GM18868 (cell line): ENCODE measurements at regions not wholly inside any gene's neighbourhood (a gene's known extent, or its start where the extent isn't known, plus 50 kb on each side); places are given as distances from the start of the nearest gene placed in this dataset.
"Not testable (repeated sequence)": the region's sequence is repeated elsewhere in the genome, so short reads cannot be mapped to it uniquely, and the experiment has no call there.

ENCODE experiments used
- ATAC-seq: cut with Tn5 transposase; IDR thresholded peaks from one replicate; pipeline ENCODE4 v1.9.1; 2021; ENCODE audit warnings: mild to moderate bottlenecking, moderate library complexity; ENCODE audit not compliant: unreplicated experiment

DNA sequence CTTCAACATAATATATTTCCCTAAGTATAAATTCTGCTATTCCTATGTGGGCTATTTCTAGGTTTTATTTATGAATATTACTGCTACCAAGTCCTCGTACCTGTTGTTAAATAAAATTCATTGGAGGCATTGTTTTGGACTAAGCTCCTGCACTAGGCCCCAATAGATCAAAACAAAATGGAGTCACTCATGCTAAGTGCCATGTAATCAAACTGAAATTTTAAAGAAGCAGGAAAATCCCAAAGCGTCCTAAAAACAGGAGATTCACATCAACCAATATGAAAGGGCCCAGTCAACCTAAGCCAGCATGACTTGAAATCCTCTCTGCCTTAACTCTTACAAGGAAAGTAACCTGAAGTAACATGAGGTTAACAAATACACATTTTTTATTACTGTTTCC lies 743.2 kb downstream of the TRAM1L1 start:
- no peak for ATAC-seq

DNA sequence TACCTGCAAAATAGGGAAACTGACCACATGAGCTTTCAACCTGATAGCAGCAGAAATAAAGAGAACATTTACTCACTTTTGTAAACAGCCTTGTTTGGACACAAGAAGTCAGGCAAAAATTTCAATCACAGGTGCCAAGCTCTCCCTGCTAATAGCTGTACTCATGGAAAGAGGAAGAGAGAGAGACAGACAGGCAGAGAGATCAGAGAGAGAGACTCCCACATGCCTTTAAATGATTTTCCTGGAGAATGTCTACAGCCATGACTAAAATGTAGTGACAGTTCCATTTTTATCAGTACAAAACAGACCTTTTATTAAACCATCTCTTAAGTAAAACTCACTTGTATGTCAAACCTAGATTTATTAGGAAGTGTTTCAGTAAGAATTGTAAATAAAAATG lies 752.9 kb downstream of the TRAM1L1 start:
- ATAC-seq = no peak

DNA sequence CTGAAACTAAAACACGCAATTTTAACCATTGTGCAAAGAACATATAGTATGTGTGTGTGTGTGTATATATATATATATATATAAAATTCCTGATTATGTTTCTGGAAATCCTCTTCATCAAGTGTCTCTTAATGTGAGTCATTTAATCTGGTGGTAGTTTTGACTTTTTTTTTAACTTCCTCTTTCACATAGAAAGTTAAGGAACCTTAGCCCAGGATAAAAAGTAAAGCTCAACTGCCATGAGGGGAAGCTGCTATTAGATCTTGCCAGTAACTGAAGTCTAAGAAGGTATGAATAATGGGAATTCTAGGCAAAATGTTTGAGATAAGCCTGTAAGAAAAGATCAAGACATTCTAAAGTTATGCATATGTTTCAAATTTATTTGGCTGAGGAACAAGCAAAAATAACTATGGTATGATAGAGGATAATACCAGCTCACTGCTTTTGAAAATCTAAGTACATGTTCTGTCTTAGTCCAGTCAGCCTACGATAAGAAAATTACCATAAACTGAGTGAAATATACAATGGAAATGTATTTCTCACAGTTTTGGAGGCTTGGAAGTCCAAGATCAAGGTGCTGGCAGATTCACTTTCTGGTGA lies 757.0 kb downstream of the TRAM1L1 start:
- no peak for ATAC-seq

DNA sequence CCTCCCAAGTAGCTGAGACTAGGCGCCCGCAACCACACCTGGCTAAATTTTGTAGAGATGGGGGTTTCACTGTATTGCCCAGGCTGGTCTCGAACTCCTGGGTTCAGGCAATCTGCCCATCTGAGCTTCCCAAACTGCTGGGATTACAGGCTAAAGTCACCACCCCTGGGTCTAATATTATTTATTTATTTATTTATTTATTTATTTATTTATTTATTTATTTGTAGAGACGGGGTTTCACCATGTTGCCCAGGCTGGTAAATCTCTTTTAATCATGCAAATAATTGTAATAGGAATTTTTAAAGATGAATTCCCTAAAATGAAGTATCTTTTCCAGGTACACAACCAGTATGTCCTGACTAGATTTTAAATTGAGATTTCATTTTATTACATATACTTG lies 761.8 kb downstream of the TRAM1L1 start:
- no peak for ATAC-seq

DNA sequence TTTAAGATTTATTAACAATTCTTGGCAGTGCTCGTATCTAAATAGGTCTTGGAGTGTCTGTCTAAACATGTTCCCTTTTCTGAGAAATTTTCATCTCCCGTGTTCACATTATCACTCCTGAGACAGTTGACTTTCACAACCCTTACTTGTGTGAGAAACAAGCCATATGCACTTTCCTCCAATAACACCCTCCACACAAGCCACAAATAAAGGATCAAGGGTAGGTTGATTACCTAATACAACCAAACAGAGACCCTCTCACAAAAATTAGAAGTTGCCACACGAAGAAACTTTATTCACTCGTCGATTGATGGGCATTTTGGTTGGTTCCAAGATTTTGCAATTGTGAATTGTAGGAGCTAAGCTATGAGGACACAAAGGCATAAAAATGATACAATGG lies 763.9 kb downstream of the TRAM1L1 start:
- ATAC-seq = no peak

DNA sequence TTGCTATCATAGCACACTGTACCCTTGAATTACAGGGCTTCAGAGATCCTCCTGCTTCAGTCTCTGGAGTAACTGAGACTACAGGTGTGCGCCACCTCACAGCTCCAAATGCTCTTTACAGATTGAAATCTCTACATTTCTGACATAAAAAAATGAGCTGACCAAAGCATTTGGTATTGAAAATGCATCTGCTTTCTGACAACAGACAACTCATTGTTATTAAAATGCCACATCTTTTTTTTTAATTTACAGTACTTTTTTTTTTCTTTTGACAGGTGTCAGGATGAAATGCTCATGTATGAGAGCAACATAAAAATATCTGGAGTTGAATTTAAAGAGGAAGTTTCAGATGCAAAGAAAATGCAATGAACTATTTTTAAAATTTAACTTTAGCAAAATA lies 764.5 kb downstream of the TRAM1L1 start:
- no peak for ATAC-seq

DNA sequence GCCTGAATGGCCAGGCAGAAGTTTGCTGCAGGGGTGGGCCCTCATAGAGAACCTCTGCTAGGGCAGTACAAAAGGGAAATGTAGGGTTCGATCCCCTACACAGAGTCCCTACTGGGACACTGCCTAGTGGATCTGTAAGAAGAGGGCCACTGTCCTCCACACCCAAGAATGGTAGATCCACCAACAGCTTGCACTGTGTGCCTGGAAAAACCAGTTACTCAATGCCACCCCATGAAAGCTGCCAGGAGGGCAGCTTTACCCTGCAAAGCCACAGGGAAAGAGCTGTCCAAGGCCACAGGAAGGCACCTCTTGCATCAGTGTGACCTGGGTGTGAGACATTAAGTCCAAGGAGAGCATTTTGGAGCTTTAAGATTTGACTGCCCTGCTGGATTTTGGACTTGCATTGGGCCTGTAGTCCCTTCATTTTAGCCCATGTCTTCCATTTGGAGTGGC lies 781.6 kb downstream of the TRAM1L1 start:
- ATAC-seq = no peak

DNA sequence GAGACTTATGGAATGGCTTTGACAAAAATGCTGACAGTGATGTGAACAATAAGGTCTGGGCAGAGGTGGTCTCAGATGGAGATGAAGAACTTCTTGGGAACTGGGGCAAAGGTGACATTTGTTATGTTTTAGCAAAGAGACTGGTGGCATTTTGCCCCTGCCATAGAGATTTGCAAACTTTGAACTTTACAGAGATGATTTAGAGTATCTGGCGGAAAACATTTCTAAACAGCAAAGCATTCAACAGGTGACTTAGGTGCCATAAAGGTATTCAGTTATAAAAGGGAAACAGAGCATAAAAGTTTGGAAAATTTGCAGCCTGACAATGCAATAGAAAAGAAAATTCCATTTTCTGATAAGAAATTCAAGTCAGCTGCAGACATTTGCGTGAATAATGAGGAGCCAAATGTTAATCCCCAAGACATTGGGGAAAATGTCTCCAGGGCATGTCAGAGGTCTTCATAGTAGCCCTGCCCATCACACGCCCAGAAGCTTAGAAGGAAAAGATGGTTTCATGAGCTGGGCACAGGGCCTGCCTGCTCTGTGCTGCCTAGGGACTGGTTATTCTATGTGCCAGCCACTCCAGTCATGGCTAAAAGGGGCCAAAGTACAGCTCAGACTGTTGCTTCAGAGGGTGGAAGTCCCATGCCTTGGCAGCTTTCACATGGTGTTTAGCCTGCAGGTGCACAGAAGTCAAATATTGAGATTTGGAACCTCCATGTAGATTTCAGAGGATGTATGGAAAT lies 782.2 kb downstream of the TRAM1L1 start:
- no peak for ATAC-seq

DNA sequence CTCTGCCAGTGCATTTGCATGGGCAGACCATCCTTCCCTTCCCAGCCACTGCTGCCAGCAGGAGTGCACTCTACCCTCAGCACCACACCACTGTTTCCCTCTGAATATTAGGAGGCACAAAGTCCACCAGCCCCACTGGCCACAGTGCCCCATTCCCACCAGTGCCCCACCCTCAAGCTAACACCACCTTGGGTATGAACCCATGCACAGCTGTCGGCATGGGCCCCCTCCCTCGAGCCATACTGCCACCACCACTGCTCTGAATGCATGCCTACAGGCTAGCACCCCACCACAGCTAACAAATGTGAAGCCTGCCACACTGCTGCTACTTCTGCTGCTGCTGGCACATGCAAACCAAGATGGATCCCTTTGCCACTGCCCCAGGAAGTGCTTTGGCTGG lies 810.4 kb downstream of the TRAM1L1 start:
- no peak for ATAC-seq

DNA sequence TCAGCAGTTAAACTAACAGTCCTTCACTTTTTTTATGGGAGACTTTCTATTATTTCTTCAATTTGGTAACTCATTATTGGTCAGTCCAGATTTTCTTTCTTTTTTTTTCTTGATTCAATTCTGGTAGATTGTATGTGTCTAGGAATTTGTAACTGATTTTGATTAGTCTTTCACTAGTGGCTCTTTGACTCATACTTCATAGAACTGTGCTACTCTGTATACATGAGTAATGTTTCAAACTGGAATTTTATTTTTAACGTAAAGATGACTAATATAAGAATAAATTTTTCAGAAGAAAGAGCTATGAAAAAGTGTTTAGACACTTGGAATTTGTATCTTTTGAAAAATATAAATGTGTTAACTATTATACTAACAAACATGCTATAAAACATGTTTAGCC lies 813.0 kb downstream of the TRAM1L1 start:
- ATAC-seq = no peak

DNA sequence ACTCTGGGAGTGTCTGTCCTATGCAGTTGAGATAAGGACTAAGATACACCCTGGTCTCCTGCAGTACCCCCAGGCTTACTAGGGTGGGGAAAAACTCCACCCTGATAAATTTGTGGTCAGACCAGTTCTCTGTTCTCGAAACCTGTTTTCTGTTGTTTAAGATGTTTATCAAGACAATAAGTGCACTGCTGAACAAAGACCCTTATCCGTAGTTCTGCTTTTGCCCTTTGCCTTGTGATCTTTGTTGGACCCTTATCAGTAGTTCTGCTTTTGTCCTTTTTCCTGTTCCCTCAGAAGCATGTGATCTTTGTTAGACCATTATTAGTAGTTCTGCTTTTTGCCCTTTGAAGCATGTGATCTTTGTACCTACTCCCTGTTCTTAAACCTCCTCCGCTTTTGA lies 824.4 kb downstream of the TRAM1L1 start:
- ATAC-seq = not testable (repeated sequence)

DNA sequence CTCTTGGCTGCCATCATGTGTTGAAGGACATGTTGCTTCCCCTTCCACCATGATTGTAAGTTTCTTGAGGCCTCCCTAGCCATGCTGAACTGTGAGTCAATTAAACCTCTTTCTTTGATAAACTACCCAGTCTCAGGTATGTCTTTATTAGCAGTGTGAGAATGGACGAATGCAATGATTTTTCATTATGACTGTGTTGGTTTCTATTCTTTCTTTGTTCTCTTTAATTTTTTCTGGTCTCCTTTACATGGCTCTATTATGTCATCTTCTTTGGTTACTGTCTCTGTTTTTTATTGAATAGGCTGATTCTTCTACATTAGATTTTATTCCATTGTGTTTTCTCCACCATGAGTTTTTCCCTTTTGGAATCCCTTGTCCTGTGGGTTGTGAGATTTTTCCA lies 840.6 kb downstream of the TRAM1L1 start:
- peak; percentile 49 for ATAC-seq

DNA sequence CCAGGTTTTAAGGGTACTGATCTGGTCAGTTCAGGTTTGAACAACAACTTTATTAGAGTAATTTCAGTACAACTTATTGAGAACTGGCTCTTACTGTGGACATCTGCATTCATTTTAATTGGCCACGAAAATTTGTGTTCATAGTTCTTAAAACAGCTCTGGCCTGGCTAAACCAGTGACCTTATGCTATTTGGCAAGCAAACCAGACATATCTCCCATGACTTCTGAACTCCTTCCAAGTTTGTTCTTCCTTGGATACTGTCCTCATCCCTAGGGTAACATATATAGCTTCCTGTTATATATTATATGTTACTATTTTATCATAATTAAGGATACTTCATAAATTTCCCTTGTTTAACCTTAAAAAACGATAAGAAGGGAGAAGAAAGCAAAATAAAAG lies 841.9 kb downstream of the TRAM1L1 start:
- no peak for ATAC-seq

DNA sequence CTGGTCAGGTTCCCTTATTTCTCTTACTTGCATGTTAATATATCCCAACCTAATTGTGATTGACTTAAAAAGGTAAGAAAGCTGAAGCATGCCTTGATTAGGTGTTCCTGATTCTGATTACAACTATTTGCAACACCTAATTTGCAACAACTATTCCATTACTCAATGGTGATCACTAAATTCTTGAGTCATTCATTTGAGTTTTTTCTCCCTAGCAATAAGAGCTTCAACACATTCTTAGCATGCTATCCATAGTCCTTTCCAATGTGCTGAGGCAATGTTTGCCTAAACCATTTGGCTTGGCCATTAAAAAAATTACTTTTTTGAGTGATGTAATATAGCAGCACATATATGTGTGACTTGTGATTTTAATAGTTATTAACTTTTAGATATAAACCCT lies 851.4 kb downstream of the TRAM1L1 start:
- no peak for ATAC-seq

DNA sequence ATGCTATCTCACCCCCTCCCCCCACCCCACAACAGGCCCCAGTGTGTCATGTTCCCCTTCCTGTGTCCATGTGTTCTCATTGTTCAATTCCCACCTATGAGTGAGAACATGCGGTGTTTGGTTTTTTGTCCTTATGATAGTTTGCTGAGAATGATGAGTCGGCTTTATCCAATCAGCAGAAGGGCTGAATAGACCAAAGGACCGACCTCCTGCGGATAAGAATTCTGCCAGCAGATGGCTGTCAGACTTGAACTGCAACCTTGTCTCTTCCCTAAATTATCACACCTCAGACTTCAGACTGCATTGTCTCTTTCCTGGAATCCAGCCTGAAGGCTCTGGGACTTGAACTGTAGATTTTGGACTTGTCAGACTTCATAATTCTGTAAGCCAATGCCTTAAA lies 853.4 kb downstream of the TRAM1L1 start:
- not testable (repeated sequence) for ATAC-seq

DNA sequence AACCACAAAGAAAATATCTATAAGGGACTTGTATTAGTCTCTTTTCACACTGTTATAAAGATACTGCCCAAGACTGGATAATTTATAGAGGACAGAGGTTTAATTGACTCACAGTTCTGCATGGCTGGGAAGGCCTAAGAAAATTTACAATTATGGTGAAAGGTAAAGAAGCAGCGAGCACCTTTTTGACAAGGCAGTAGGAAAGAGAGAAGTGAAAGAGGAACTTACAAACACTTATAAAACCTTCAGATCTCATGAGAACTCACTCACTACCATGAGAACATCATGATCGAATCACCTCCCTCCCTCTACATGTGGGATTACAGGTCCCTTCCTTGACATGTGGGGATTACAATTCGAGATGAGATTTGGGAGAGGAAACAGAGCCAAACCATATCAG lies 856.0 kb downstream of the TRAM1L1 start:
- ATAC-seq = peak; percentile 70

DNA sequence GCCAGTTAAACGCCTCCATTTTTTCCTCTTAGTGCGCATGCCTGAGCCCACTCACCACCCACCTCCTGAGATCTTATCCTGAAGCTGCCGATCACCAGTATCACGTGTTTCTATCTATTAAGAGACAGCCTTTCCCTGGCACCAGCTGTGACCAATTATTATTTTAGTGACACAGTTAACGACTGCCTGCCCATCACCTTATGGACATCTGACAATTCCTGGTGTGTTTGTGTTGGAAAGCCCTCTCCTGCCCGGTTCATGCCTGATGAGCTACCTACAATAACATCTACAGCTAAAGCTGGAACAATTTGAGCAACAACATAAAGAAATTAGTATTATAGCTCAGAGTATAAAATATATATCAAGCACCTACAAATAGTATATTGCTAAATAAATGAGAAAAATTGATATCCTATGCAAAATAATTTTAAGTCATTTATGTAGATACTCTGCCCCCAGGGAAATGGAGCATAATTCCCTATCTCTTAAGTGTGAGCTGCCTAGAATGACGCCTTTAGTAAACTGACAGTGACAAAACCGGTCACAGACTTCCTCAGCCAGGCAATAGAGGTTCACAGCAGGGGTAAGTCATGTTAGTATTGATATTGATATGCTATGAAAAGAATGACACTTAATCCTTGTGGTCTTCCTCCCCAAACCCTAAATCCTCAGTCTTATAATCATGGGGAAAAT lies 862.2 kb downstream of the TRAM1L1 start:
- no peak for ATAC-seq

DNA sequence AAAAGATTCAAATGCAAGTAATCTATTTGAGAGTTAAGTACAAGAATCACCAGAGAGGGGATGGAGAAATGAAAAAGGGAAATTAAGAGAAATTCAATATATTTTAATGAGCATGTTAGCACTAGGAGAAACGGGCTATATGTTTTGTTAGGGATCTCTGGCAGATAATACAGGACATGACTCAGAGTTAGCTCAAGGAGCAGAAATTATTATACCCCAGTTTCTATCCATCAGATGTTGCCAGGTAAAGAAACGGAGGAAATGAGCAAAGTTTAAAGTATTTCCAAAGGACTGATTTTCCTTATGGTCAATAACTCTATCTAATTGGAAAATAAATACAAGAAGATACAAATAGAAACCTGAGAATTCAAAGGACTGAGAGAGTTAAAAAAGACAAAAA lies 867.6 kb downstream of the TRAM1L1 start:
- no peak for ATAC-seq

DNA sequence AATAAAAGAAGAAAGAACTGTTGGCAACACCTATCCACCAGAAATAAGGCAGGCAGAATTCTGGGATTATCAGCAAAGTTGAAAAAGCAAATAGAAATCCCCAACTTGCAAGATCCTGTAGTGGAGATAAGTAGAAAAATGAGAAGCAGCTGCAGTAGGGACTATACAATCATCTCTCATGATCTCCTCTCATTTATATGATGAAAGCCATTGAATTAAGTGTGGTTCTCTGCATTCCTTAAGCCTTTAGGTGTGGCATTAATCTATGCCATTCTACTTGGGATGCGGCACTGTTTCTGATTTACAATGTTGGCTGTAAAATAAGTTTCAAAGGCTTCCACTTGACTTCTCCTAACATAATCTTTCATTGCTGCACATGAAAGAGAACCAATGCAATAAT lies 869.8 kb downstream of the TRAM1L1 start:
- ATAC-seq = no peak

DNA sequence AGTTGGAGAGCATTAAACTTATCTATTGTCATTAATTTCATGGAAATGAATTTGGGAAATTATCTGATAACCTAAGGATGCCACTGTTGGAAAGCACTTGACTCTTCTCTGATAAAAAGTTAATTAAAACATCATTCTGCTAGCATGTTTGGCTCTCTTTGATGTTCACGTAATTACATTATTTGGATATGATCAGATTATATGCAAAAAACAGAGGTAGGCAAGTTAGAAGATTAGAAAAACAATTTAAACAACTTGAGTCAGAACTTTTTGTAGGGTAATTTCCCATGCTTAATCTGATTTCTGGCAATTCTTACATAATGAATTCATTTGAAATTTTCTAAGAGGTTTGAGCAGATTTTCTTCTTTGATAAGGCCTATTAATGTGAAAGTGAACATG lies 882.9 kb downstream of the TRAM1L1 start:
- ATAC-seq = no peak

DNA sequence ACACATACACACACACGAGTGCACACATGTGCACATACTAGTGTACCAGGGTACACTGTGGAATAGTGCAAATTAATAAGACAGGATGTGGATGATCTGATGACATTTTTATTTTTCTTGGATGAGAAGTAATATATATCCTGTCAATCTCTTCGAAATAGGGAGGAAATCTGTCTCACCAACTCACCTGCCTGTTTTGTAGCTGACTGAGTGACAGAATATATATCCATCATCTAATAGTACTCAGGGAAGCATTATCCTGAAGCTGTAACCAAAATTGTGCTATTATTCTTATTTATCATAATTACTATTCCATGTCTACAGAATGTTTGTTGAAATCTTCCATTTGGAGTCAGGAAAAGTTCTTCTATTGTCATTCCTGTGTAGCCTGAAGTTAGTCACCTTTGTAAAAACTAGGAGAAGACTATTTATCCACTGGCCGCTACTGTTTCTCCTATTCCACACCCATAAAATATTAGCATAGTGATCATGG lies 888.0 kb downstream of the TRAM1L1 start:
- ATAC-seq = no peak

DNA sequence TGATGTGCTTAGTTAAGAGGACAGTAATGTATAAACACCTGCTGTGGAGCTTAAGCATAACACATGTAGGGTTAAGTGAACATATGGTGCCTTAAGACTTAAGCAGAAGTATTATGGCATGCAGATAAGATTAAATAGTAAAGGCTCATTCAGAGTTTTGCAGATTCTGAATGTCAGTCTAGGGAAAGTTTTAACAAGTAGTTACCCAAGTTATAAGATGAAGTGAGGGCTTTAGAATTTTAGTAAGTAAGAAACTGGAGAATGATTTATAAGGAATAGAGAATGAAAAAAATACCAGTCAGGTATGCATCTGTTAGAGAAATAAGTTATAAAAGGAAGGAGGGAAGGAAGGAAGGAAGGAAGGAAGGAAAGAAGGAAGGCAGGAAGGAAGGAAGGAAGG lies 902.1 kb downstream of the TRAM1L1 start:
- no peak for ATAC-seq
